HepG2 (cell line): ENCODE measurements at regions not wholly inside any gene's neighbourhood (a gene's known extent, or its start where the extent isn't known, plus 50 kb on each side); places are given as distances from the start of the nearest gene placed in this dataset.

Experiments used
- ATAC-seq: fragments of 200-7000 bp; cut with Tn5 transposase; 3 replicates; pipeline ENCODE4 v1.9.1; 2020; ENCODE audit warnings: mild to moderate bottlenecking, moderate library complexity
- BruUV-seq: library from RNA; stranded (reverse); fragments of 400-500 nt; replicated peaks from 2 replicates; lab custom pipeline; 2021; lab: Mats Ljungman, UMichigan
- CTCF ChIA-PET: fragments of 300-600 bp; formaldehyde crosslinking; extraction: SDS; loops from one replicate; lab custom pipeline; 2021; ENCODE audit warnings: low total read pairs, inconsistent platforms, low intra/inter-chr PET ratio; lab: Yijun Ruan, JAX
- POLR2A ChIA-PET: fragments of 350-600 bp; sonication (Branson Sonifier 250); formaldehyde crosslinking; loops from one replicate; lab custom pipeline; 2020; ENCODE audit warnings: antibody characterized with exemption, inconsistent platforms; lab: Yijun Ruan, JAX
- DNase-seq: peaks from one replicate; pipeline ENCODE4 v3.0.0-alpha.2; 2015; ENCODE audit warnings: low spot score
- FAIRE-seq: peaks from 3 replicates; lab custom pipeline; 2011; peaks lifted over from hg19 to GRCh38; lab: Jason Lieb, UNC
- H2AFZ ChIP-seq: one replicate; pipeline ENCODE4 v1.6.1; 2011; ENCODE audit warnings: low read length, inconsistent platforms
- H3K27ac ChIP-seq: fragments of 300-600 bp; 3 replicates; pipeline ENCODE4 v1.8.0; 2011; ENCODE audit warnings: mixed run types, mild to moderate bottlenecking, mixed read lengths, low read length, inconsistent platforms; ENCODE audit not compliant: insufficient read depth; ENCODE audit errors: extremely low read length
- H3K27me3 ChIP-seq, 2 experiments: fragments of 200-600 bp in 1 of 2; 2 replicates in 1 of 2; 3 replicates in 1 of 2; pipeline versions ENCODE4 v1.6.0 to v1.8.0; 2011; ENCODE audit warnings: low read length in 2 of 2, mild to moderate bottlenecking in 2 of 2, moderate library complexity in 2 of 2, inconsistent platforms in 1 of 2; ENCODE audit not compliant: insufficient read depth in 2 of 2, control insufficient read depth in 1 of 2
- H3K36me3 ChIP-seq, 2 experiments: fragments of 200-600 bp in 1 of 2; replicated peaks in 1 of 2; 2 replicates in 1 of 2; 3 replicates in 1 of 2; pipeline versions ENCODE4 v1.5.1 to v1.8.0; 2011; ENCODE audit warnings: low read length in 2 of 2, inconsistent platforms in 1 of 2; ENCODE audit not compliant: insufficient read depth in 2 of 2, control insufficient read depth in 1 of 2
- H3K4me1 ChIP-seq: 2 replicates; pipeline ENCODE4 v1.5.1; 2012; ENCODE audit warnings: low read length, inconsistent platforms; ENCODE audit not compliant: insufficient read depth
- H3K4me2 ChIP-seq: 2 replicates; pipeline ENCODE4 v1.6.0; 2011; ENCODE audit warnings: low read depth, low read length, inconsistent platforms
- H3K4me3 ChIP-seq, 3 experiments: fragments of 200-600 bp in 1 of 3; sonication (generic), shearing (Covaris generic) in 1 of 3; replicated peaks in 1 of 3; 2 replicates each; pipeline ENCODE4 v1.5.1; 2011 to 2016; ENCODE audit warnings: low read length in 3 of 3, inconsistent platforms in 2 of 3, low read depth in 2 of 3, mild to moderate bottlenecking in 2 of 3, control low read depth in 1 of 3, mixed read lengths in 1 of 3; ENCODE audit not compliant: insufficient read depth in 1 of 3
- H3K79me2 ChIP-seq: one replicate; pipeline ENCODE4 v1.6.1; 2011; ENCODE audit warnings: low read length, inconsistent platforms; ENCODE audit not compliant: insufficient read depth
- H3K9ac ChIP-seq: 2 replicates; pipeline ENCODE4 v1.6.0; 2011; ENCODE audit warnings: mild to moderate bottlenecking, low read depth, low read length, inconsistent platforms; ENCODE audit not compliant: insufficient read depth
- H3K9me3 ChIP-seq: 2 replicates; pipeline ENCODE4 v1.5.1; 2012; ENCODE audit warnings: mild to moderate bottlenecking, low read length
- H4K20me1 ChIP-seq: 2 replicates; pipeline ENCODE4 v1.6.0; 2011; ENCODE audit warnings: inconsistent platforms, mild to moderate bottlenecking, low read length, moderate library complexity; ENCODE audit not compliant: insufficient read depth
- HNRNPUL1 ChIP-seq: fragments of 200-400 bp; formaldehyde crosslinking; IDR thresholded peaks from 2 replicates; pipeline ENCODE4 v1.6.1; 2017; ENCODE audit warnings: low read depth, mild to moderate bottlenecking, low read length, moderate library complexity
- KLF11 ChIP-seq: IDR thresholded peaks from 2 replicates; pipeline ENCODE4 v1.6.1; 2016; ENCODE audit warnings: missing compliant biosample characterization
- MXD4 ChIP-seq: IDR thresholded peaks from 2 replicates; pipeline ENCODE4 v1.6.1; 2016; ENCODE audit warnings: mild to moderate bottlenecking, missing biosample characterization, missing genetic modification reagents
- MZF1 ChIP-seq: sonication (generic); formaldehyde crosslinking; IDR thresholded peaks from 2 replicates; pipeline ENCODE4 v1.8.1; 2023; ENCODE audit warnings: mild to moderate bottlenecking, missing genetic modification reagents, borderline replicate concordance
- PAF1 ChIP-seq: IDR thresholded peaks from 2 replicates; pipeline ENCODE4 v1.6.1; 2016; ENCODE audit warnings: missing genetic modification reagents, missing compliant biosample characterization
- RFX3 ChIP-seq: IDR thresholded peaks from 2 replicates; pipeline ENCODE4 v1.6.1; 2016; ENCODE audit warnings: missing biosample characterization, missing genetic modification reagents
- RFXAP ChIP-seq: sonication (generic); formaldehyde crosslinking; IDR thresholded peaks from 2 replicates; pipeline ENCODE4 v1.4.0; 2020; ENCODE audit warnings: missing genetic modification reagents, borderline replicate concordance
- TCF12 ChIP-seq, 2 experiments: fragments of 450-650 bp in 1 of 2; sonication (generic) in 1 of 2; formaldehyde crosslinking in 1 of 2; IDR thresholded peaks; 2 replicates each; pipeline versions ENCODE4 v1.6.1 to v1.8.0; 2017 to 2022; ENCODE audit warnings: antibody characterized with exemption in 1 of 2, mild to moderate bottlenecking in 1 of 2, missing genetic modification reagents in 1 of 2, moderate library complexity in 1 of 2
- WIZ ChIP-seq: sonication (generic); formaldehyde crosslinking; IDR thresholded peaks from 2 replicates; pipeline ENCODE4 v1.5.1; 2020; ENCODE audit warnings: mild to moderate bottlenecking, missing genetic modification reagents
- ZBTB3 ChIP-seq: sonication (generic); formaldehyde crosslinking; IDR thresholded peaks from 2 replicates; pipeline ENCODE4 v1.4.0; 2020; ENCODE audit warnings: low read depth, mild to moderate bottlenecking, moderate library complexity, missing genetic modification reagents, borderline replicate concordance
- ZFP36L2 ChIP-seq: sonication (generic); formaldehyde crosslinking; IDR thresholded peaks from 2 replicates; pipeline ENCODE4 v1.4.0; 2020; ENCODE audit warnings: missing genetic modification reagents
- ZNF747 ChIP-seq: sonication (generic); formaldehyde crosslinking; IDR thresholded peaks from 2 replicates; pipeline ENCODE4 v1.8.1; 2023; ENCODE audit warnings: missing genetic modification reagents, mild to moderate bottlenecking, borderline replicate concordance
- ZSCAN22 ChIP-seq: sonication (generic); formaldehyde crosslinking; IDR thresholded peaks from 2 replicates; pipeline ENCODE4 v1.4.0; 2020; ENCODE audit warnings: mild to moderate bottlenecking, missing genetic modification reagents
- WGBS: methylation state at CpG from one replicate; pipeline ENCODE4 v1.1.6; 2017; ENCODE audit warnings: low lambda C conversion rate; 5-methylcytosine and 5-hydroxymethylcytosine counted together
- in situ Hi-C: cut with HindIII; loops from 2 replicates; pipeline ENCODE4 v1.10.0; 2017; ENCODE audit warnings: low pct_unique_long_range_greater_than_20kb; ENCODE audit not compliant: extremely low pct_ligation_motif_present
- intact Hi-C: fragments of 100-400 bp; cut with micrococcal nuclease; formaldehyde crosslinking; loops from one replicate; pipeline ENCODE4 v1.10.0; 2022; ENCODE audit not compliant: unreplicated experiment
- TF ChIP-seq, protein P1 (sequence below): sonication (generic); formaldehyde crosslinking; IDR thresholded peaks from 2 replicates; pipeline ENCODE4 v1.8.0; 2023; ENCODE audit warnings: mild to moderate bottlenecking, missing genetic modification reagents
- TF ChIP-seq, protein P2 (sequence below): sonication (generic); formaldehyde crosslinking; IDR thresholded peaks from 2 replicates; pipeline ENCODE4 v1.4.0; 2020; ENCODE audit warnings: missing genetic modification reagents
- TF ChIP-seq, protein P3 (sequence below): sonication (generic); formaldehyde crosslinking; IDR thresholded peaks from 2 replicates; pipeline ENCODE4 v1.4.0; 2020; ENCODE audit warnings: missing genetic modification reagents
- TF ChIP-seq, protein P4 (sequence below): IDR thresholded peaks from 2 replicates; pipeline ENCODE4 v1.4.0; 2020; ENCODE audit warnings: mild to moderate bottlenecking, missing genetic modification reagents

DNA sequence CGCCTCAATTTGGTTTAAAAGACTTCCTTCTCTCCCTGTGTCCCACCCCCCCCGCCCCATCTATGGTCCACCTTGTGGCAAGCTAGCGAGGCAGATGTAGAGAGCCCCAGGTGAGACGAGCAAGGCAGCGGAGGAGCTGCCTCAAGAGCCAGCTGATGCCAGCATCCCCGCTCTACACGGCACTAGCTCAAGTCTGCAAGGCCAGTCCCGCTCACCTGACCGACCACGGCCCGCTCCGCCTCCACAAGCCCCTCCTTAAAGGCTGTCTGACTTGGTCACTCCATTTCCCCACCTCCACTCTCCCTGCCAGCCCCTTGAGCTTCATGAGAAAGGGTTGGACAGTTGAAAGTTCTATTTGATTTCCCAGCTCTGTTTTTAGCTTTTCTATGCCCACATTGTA lies 56.2 kb upstream of the IGF1R start:
- WGBS: 12% methylated on average over 5 of the region's 12 CpGs
- Histone ChIP-seq H3K4me3 (no peak overlapping the region), H3K27ac (no peak overlapping the region), H3K9me3 (no peaks in the 10 kb centered on the region), H3K4me2 (no peak overlapping the region), H3K4me1 (no peaks in the 10 kb centered on the region), H2AFZ (no peak overlapping the region), H3K27me3 (peaks cover 1 to 26% of the 10 kb centered on the region in 2 experiments; a peak in 4 of 5 replicates), H3K36me3 (no peaks in the 10 kb centered on the region), H3K9ac (no peak overlapping the region), H4K20me1 (no peaks in the 10 kb centered on the region), H3K79me2 (no peaks in the 10 kb centered on the region)
- no TSS peak for BruUV-seq
- ChIA-PET CTCF (no interaction called here), POLR2A (no interaction called here)
- DNase-seq (no peak), ATAC-seq (no peak), FAIRE-seq (no peak)
- intact Hi-C loops (no loop called here), in situ Hi-C loops (no loop called here)
- no peak for TF ChIP-seq HNRNPUL1
- no peak for TF ChIP-seq TCF12 (IDR thresholded peaks at IDR 0.05)
- TF ChIP-seq TCF12 (CRISPR knock-in tag; IDR thresholded peaks at IDR 0.05): no peak
- no peak for TF ChIP-seq RFX3 (CRISPR knock-in tag)
- no peak for TF ChIP-seq ZBTB3 (CRISPR knock-in tag)
- no peak for TF ChIP-seq KLF11 (CRISPR knock-in tag)
- no peak for TF ChIP-seq WIZ (CRISPR knock-in tag)
- no peak for TF ChIP-seq ZFP36L2 (CRISPR knock-in tag)
- TF ChIP-seq RFXAP (CRISPR knock-in tag): no peak
- TF ChIP-seq, protein P1, sequence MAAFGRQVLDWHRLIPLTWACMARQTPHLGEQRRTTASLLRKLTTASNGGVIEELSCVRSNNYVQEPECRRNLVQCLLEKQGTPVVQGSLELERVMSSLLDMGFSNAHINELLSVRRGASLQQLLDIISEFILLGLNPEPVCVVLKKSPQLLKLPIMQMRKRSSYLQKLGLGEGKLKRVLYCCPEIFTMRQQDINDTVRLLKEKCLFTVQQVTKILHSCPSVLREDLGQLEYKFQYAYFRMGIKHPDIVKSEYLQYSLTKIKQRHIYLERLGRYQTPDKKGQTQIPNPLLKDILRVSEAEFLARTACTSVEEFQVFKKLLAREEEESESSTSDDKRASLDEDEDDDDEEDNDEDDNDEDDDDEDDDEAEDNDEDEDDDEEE (CRISPR knock-in tag): no peak
- TF ChIP-seq ZSCAN22 (CRISPR knock-in tag): no peak
- TF ChIP-seq PAF1 (CRISPR knock-in tag): no peak
- TF ChIP-seq MZF1: no peak
- TF ChIP-seq ZNF747 (CRISPR knock-in tag): no peak
- TF ChIP-seq MXD4 (CRISPR knock-in tag): no peak
- TF ChIP-seq, protein P2, sequence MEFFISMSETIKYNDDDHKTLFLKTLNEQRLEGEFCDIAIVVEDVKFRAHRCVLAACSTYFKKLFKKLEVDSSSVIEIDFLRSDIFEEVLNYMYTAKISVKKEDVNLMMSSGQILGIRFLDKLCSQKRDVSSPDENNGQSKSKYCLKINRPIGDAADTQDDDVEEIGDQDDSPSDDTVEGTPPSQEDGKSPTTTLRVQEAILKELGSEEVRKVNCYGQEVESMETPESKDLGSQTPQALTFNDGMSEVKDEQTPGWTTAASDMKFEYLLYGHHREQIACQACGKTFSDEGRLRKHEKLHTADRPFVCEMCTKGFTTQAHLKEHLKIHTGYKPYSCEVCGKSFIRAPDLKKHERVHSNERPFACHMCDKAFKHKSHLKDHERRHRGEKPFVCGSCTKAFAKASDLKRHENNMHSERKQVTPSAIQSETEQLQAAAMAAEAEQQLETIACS (CRISPR knock-in tag): no peak
- TF ChIP-seq, protein P3, sequence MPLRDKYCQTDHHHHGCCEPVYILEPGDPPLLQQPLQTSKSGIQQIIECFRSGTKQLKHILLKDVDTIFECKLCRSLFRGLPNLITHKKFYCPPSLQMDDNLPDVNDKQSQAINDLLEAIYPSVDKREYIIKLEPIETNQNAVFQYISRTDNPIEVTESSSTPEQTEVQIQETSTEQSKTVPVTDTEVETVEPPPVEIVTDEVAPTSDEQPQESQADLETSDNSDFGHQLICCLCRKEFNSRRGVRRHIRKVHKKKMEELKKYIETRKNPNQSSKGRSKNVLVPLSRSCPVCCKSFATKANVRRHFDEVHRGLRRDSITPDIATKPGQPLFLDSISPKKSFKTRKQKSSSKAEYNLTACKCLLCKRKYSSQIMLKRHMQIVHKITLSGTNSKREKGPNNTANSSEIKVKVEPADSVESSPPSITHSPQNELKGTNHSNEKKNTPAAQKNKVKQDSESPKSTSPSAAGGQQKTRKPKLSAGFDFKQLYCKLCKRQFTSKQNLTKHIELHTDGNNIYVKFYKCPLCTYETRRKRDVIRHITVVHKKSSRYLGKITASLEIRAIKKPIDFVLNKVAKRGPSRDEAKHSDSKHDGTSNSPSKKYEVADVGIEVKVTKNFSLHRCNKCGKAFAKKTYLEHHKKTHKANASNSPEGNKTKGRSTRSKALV: no peak
- TF ChIP-seq, protein P4, sequence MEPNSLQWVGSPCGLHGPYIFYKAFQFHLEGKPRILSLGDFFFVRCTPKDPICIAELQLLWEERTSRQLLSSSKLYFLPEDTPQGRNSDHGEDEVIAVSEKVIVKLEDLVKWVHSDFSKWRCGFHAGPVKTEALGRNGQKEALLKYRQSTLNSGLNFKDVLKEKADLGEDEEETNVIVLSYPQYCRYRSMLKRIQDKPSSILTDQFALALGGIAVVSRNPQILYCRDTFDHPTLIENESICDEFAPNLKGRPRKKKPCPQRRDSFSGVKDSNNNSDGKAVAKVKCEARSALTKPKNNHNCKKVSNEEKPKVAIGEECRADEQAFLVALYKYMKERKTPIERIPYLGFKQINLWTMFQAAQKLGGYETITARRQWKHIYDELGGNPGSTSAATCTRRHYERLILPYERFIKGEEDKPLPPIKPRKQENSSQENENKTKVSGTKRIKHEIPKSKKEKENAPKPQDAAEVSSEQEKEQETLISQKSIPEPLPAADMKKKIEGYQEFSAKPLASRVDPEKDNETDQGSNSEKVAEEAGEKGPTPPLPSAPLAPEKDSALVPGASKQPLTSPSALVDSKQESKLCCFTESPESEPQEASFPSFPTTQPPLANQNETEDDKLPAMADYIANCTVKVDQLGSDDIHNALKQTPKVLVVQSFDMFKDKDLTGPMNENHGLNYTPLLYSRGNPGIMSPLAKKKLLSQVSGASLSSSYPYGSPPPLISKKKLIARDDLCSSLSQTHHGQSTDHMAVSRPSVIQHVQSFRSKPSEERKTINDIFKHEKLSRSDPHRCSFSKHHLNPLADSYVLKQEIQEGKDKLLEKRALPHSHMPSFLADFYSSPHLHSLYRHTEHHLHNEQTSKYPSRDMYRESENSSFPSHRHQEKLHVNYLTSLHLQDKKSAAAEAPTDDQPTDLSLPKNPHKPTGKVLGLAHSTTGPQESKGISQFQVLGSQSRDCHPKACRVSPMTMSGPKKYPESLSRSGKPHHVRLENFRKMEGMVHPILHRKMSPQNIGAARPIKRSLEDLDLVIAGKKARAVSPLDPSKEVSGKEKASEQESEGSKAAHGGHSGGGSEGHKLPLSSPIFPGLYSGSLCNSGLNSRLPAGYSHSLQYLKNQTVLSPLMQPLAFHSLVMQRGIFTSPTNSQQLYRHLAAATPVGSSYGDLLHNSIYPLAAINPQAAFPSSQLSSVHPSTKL: no peak
